ENCODE measurements at regions not wholly inside any gene's neighbourhood (a gene's known extent, or its start where the extent isn't known, plus 50 kb on each side); places are given as distances from the start of the nearest gene placed in this dataset.
"Not testable (repeated sequence)": the region's sequence is repeated elsewhere in the genome, so short reads cannot be mapped to it uniquely, and the experiment has no call there.

DNA sequence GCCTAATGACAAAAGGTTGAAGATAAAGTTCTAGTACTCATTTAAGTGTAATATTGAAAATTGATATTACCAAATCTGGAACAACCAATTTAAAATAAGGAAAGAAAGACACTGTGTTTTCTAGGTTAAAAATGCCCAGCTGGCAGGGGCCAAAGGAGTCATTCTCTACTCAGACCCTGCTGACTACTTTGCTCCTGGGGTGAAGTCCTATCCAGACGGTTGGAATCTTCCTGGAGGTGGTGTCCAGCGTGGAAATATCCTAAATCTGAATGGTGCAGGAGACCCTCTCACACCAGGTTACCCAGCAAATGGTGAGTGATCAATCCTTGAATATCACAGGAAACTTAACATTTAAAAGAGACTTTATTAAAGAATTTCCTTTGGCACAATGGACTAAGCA lies 50.7 kb upstream of the TRIM77 start:
- TF ChIP-seq, protein P1, sequence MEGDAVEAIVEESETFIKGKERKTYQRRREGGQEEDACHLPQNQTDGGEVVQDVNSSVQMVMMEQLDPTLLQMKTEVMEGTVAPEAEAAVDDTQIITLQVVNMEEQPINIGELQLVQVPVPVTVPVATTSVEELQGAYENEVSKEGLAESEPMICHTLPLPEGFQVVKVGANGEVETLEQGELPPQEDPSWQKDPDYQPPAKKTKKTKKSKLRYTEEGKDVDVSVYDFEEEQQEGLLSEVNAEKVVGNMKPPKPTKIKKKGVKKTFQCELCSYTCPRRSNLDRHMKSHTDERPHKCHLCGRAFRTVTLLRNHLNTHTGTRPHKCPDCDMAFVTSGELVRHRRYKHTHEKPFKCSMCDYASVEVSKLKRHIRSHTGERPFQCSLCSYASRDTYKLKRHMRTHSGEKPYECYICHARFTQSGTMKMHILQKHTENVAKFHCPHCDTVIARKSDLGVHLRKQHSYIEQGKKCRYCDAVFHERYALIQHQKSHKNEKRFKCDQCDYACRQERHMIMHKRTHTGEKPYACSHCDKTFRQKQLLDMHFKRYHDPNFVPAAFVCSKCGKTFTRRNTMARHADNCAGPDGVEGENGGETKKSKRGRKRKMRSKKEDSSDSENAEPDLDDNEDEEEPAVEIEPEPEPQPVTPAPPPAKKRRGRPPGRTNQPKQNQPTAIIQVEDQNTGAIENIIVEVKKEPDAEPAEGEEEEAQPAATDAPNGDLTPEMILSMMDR (IDR thresholded peaks at IDR 0.05) = not testable (repeated sequence)
- TF ChIP-seq POLR2A (IDR thresholded peaks at IDR 0.05) = not testable (repeated sequence)

All from uterus (tissue), 2 donors.